ENCODE measurements at regions not wholly inside any gene's neighbourhood (a gene's known extent, or its start where the extent isn't known, plus 50 kb on each side); places are given as distances from the start of the nearest gene placed in this dataset.

- TF ChIP-seq DNMT1 (IDR thresholded peaks at IDR 0.05) (no peak), SRF (CRISPR knock-in tag; IDR thresholded peaks at IDR 0.05) (no peak), CTCF (IDR thresholded peaks at IDR 0.05 in 2 of 3, conservative IDR thresholded peaks at IDR 0.05 in 1 of 3; ENCODE audit: insufficient read depth in 2 of 3, low read depth in 1 of 3, low read length in 3 of 3) (no peak), CCAR2 (IDR thresholded peaks at IDR 0.05; ENCODE audit: low read depth, low read length) (no peak), RFX1 (IDR thresholded peaks at IDR 0.05) (no peak), RBM25 (IDR thresholded peaks at IDR 0.05; ENCODE audit: low read depth, low read length, severe bottlenecking) (no peak), BRCA1 (IDR thresholded peaks at IDR 0.05) (no peak), BRCA1 (CRISPR knock-in tag; IDR thresholded peaks at IDR 0.05) (no peak), RNF219 (CRISPR knock-in tag; IDR thresholded peaks at IDR 0.05) (no peak), ZBTB8A (IDR thresholded peaks at IDR 0.05; ENCODE audit: partially characterized antibody) (no peak), MEIS2 (IDR thresholded peaks at IDR 0.05; ENCODE audit: partially characterized antibody) (no peak), MAZ (CRISPR knock-in tag; conservative IDR thresholded peaks at IDR 0.05 in 1 of 2, IDR thresholded peaks at IDR 0.05 in 1 of 2) (no peak), MYC (IDR thresholded peaks at IDR 0.05; ENCODE audit: low read depth, low read length) (no peak), MYC (CRISPR knock-in tag; IDR thresholded peaks at IDR 0.05; ENCODE audit: borderline replicate concordance, low read depth) (no peak), XRCC5 (IDR thresholded peaks at IDR 0.05; ENCODE audit: low read depth, low read length) (no peak)
These were observed 61.4 kb upstream of the PACRGL start for GRCh38 chr4:20638825-20639224.
